ENCODE measurements at regions not wholly inside any gene's neighbourhood (a gene's known extent, or its start where the extent isn't known, plus 50 kb on each side); places are given as distances from the start of the nearest gene placed in this dataset.

DNA sequence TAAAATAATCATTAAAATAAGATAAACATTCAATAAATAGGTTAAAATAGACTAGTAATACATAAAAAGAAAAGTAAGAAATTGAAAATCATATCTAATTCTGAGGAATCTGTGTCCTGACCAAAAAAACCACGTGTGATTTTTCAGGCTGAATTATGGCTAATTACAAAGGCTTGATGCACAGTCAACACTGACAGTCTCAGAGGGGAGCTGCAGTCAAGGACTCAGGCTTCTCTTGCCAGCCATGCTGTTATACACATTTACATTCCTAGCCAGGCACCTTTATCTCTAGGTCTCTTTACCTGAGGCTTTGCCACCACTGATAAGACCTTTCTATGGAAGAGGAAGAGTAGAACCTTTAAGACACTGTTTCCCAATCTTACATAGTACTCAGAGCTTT lies 1737.7 kb upstream of the PCDH10 start:
- TF ChIP-seq, protein P1, sequence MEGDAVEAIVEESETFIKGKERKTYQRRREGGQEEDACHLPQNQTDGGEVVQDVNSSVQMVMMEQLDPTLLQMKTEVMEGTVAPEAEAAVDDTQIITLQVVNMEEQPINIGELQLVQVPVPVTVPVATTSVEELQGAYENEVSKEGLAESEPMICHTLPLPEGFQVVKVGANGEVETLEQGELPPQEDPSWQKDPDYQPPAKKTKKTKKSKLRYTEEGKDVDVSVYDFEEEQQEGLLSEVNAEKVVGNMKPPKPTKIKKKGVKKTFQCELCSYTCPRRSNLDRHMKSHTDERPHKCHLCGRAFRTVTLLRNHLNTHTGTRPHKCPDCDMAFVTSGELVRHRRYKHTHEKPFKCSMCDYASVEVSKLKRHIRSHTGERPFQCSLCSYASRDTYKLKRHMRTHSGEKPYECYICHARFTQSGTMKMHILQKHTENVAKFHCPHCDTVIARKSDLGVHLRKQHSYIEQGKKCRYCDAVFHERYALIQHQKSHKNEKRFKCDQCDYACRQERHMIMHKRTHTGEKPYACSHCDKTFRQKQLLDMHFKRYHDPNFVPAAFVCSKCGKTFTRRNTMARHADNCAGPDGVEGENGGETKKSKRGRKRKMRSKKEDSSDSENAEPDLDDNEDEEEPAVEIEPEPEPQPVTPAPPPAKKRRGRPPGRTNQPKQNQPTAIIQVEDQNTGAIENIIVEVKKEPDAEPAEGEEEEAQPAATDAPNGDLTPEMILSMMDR (IDR thresholded peaks at IDR 0.05), result no peak
- TF ChIP-seq POLR2A (IDR thresholded peaks at IDR 0.05), result no peak
- no peak for TF ChIP-seq POLR2AphosphoS5 (IDR thresholded peaks at IDR 0.05)

Measured in gastroesophageal sphincter (tissue), 3 donors.